Kidney (tissue), 13 donors: ENCODE measurements at regions not wholly inside any gene's neighbourhood (a gene's known extent, or its start where the extent isn't known, plus 50 kb on each side); places are given as distances from the start of the nearest gene placed in this dataset.

ENCODE experiments used
- DNase-seq, 5 donors: peaks; one replicate each; pipeline ENCODE4 v3.0.0-alpha.2; 2013 to 2020
- FAIRE-seq: peaks from 2 replicates; lab custom pipeline; 2012; peaks lifted over from hg19 to GRCh38; lab: Jason Lieb, UNC
- H3K27ac ChIP-seq, 2 donors: one replicate each; pipeline ENCODE4 v1.7.0; 2013; ENCODE audit warnings: low read depth in 2 of 2, low read length in 2 of 2, inconsistent platforms in 1 of 2
- H3K27me3 ChIP-seq: one replicate; pipeline ENCODE4 v1.7.1; 2013; ENCODE audit warnings: low read length, inconsistent platforms; ENCODE audit not compliant: control insufficient read depth, insufficient read depth
- H3K36me3 ChIP-seq, 3 donors: one replicate each; pipeline versions ENCODE4 v1.7.0 to v1.7.1; 2013; ENCODE audit warnings: low read length in 3 of 3, control low read depth in 1 of 3, inconsistent platforms in 1 of 3; ENCODE audit not compliant: insufficient read depth in 3 of 3, control insufficient read depth in 2 of 3
- H3K4me1 ChIP-seq, 3 donors: one replicate each; pipeline versions ENCODE4 v1.7.0 to v1.7.1; 2013; ENCODE audit warnings: low read length in 3 of 3, inconsistent platforms in 1 of 3, low read depth in 1 of 3; ENCODE audit not compliant: control insufficient read depth in 2 of 3, insufficient read depth in 2 of 3
- H3K4me3 ChIP-seq, 3 donors: one replicate each; pipeline versions ENCODE4 v1.7.0 to v1.8.1; 2013; ENCODE audit warnings: low read length in 3 of 3, control low read depth in 1 of 3, inconsistent platforms in 1 of 3
- H3K9ac ChIP-seq, 3 donors: one replicate each; pipeline versions ENCODE4 v1.7.0 to v1.7.1; 2013; ENCODE audit warnings: low read length in 3 of 3, control low read depth in 1 of 3, inconsistent platforms in 1 of 3
- H3K9me3 ChIP-seq, 3 donors: one replicate each; pipeline versions ENCODE4 v1.7.0 to v1.7.1; 2013; ENCODE audit warnings: low read length in 3 of 3, control low read depth in 1 of 3, inconsistent platforms in 1 of 3; ENCODE audit not compliant: control insufficient read depth in 2 of 3, insufficient read depth in 1 of 3
- intact Hi-C: fragments of 100-400 bp; cut with DNase I; formaldehyde crosslinking; loops from one replicate; pipeline ENCODE4 v1.11.1; 2022
- TF ChIP-seq, protein P1 (sequence below): IDR thresholded peaks from 3 replicates; pipeline ENCODE4 v1.5.1; 2012; ENCODE audit warnings: mild to moderate bottlenecking, moderate library complexity, borderline replicate concordance; ENCODE audit not compliant: insufficient read depth; ENCODE audit errors: extremely low read depth
- donor health status: control.
- donor health status: control.
- donor health status: control.
- donor health status: control.
- donor health status: control.
- donor health status: DM: yes; HTN: yes; CAD: no.
- donor health status: Normal renal cell carcinoma (clear cell type).

DNA sequence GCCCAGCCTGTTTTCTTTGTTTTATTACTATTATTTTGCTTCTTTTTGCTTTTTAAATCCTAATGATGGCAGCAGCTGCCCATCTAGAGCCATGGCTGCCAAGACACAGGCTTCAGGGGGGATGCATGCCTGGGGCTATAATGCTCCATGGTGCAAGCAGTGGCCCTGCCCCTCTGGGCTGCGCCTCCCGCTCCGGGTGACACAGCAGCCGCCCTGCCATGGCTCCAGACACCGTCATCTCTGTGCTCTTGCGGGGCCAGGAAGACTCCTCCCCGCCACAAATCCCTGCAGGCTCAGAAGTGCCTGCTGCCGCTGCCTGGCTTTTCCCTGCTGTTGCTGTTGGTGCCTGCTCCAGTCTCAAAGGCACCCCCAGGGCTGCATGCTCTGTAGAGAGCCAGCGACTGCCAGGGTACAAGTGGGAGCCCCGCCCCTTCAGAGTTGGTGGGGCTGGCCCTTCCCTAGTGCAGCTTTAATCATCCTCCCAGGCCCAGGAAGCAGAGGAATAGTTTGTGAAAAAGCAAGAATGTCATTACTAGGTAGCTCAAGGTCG is 581.5 kb downstream of the FGF9 start:
- H3K9ac ChIP-seq = no peak overlapping the region
- no peak overlapping the region for H3K4me3 ChIP-seq
- H3K4me1 ChIP-seq = no peaks in the 10 kb centered on the region
- TF ChIP-seq, protein P1, sequence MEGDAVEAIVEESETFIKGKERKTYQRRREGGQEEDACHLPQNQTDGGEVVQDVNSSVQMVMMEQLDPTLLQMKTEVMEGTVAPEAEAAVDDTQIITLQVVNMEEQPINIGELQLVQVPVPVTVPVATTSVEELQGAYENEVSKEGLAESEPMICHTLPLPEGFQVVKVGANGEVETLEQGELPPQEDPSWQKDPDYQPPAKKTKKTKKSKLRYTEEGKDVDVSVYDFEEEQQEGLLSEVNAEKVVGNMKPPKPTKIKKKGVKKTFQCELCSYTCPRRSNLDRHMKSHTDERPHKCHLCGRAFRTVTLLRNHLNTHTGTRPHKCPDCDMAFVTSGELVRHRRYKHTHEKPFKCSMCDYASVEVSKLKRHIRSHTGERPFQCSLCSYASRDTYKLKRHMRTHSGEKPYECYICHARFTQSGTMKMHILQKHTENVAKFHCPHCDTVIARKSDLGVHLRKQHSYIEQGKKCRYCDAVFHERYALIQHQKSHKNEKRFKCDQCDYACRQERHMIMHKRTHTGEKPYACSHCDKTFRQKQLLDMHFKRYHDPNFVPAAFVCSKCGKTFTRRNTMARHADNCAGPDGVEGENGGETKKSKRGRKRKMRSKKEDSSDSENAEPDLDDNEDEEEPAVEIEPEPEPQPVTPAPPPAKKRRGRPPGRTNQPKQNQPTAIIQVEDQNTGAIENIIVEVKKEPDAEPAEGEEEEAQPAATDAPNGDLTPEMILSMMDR = no peak
- H3K27me3 ChIP-seq = no peaks in the 10 kb centered on the region
- no peaks in the 10 kb centered on the region for H3K9me3 ChIP-seq
- no peaks in the 10 kb centered on the region for H3K36me3 ChIP-seq
- DNase-seq (no peak), FAIRE-seq (no peak)
- intact Hi-C loops = no loop called here
- H3K27ac ChIP-seq = no peak overlapping the region

DNA sequence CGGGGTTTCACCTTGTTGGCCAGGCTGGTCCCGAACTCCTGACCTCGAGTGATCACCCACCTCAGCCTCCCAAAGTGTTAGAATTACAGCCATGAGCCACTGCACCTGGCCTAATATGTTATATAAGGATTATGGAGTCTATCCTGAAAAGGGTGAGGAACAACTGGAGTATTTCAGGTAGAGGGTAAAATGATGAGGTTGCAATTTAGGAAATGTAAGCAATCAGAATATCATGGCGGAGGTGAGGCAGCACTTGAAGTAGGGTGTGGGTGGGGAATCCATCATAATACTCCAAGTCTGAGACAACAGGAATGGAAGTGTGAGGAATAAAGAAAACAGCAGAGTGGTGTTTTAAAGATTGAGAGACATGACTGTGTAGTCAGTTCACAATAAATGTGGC is 582.2 kb downstream of the FGF9 start:
- DNase-seq = no peak
- Histone ChIP-seq H3K27me3 (no peaks in the 10 kb centered on the region), H3K4me3 (no peak overlapping the region), H3K27ac (no peak overlapping the region), H3K4me1 (no peaks in the 10 kb centered on the region), H3K9me3 (no peaks in the 10 kb centered on the region), H3K9ac (no peak overlapping the region), H3K36me3 (no peaks in the 10 kb centered on the region)
- intact Hi-C loops = no loop called here
- no peak for FAIRE-seq
- TF ChIP-seq, protein P1 = no peak

DNA sequence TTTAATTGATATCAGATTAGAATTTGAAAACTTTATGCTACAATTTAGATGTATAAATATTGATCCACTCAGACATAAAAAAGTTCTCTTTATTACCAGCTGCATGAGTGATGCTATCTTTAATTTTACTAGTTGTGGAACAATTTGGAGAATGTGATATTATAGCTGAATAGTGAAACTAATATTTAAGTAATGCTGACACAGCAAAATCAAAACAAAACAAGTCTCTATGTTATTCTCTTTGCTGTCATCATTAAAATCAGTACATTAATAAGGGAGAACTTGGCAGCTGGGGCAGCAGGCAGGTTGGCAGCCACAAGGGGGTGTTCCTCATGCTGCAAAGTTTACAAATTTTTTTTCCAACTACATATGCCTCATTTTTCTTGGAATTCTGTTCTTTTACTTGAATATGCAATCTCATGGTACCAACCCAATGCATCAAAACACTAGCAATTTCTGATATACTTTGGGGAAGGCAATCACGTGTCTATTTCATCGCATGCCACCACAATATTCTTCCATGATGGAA is 585.3 kb downstream of the FGF9 start:
- H3K9me3 ChIP-seq = no peaks in the 10 kb centered on the region
- no peak for FAIRE-seq
- H3K27ac ChIP-seq = no peak overlapping the region
- H3K27me3 ChIP-seq = no peaks in the 10 kb centered on the region
- DNase-seq = no peak
- no peaks in the 10 kb centered on the region for H3K36me3 ChIP-seq
- no peak overlapping the region for H3K9ac ChIP-seq
- TF ChIP-seq, protein P1 = no peak
- intact Hi-C loops = no loop called here
- H3K4me3 ChIP-seq = no peak overlapping the region
- H3K4me1 ChIP-seq = no peaks in the 10 kb centered on the region
